Sigmoid colon (tissue), 4 donors: ENCODE measurements at regions not wholly inside any gene's neighbourhood (a gene's known extent, or its start where the extent isn't known, plus 50 kb on each side); places are given as distances from the start of the nearest gene placed in this dataset.

Source experiments
- POLR2A ChIP-seq, 2 donors: fragments of 450-650 bp; IDR thresholded peaks; one replicate each; pipeline ENCODE4 v1.6.1; 2016; ENCODE audit warnings: antibody characterized with exemption in 2 of 2, mild to moderate bottlenecking in 2 of 2, moderate library complexity in 2 of 2
- POLR2AphosphoS5 ChIP-seq, 4 donors: sonication (generic); formaldehyde crosslinking; IDR thresholded peaks; one replicate each; pipeline ENCODE4 v1.6.1; 2017; ENCODE audit warnings: antibody characterized with exemption in 4 of 4
- TF ChIP-seq, protein P1 (sequence below), 4 experiments: fragments of 450-650 bp in 3 of 4; fragments of 200-600 bp in 1 of 4; IDR thresholded peaks; one replicate each; pipeline ENCODE4 v1.5.1; 2016 to 2019; ENCODE audit warnings: antibody characterized with exemption in 4 of 4, mild to moderate bottlenecking in 3 of 4, moderate library complexity in 2 of 4

DNA sequence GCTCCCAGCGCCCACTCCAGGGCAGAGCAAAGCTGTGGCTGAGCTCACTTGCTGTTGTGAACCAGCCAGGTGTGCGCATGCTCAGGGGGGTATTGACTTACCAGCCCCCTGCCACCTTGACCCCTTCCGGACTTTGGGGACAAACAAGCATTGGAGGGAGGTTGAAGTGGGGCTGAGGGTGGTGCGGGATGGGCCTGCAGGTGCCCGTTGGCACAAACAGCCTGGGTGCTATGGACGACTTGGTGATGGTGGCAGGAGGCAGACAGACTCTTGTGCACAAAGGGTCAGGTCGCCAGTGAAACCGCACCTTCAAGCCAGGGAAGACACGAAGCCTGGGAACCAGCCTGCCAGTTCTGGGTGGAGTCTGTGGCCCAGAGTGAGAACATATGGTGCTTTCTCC, 858.5 kb upstream of the PTPRD start:
- TF ChIP-seq, protein P1, sequence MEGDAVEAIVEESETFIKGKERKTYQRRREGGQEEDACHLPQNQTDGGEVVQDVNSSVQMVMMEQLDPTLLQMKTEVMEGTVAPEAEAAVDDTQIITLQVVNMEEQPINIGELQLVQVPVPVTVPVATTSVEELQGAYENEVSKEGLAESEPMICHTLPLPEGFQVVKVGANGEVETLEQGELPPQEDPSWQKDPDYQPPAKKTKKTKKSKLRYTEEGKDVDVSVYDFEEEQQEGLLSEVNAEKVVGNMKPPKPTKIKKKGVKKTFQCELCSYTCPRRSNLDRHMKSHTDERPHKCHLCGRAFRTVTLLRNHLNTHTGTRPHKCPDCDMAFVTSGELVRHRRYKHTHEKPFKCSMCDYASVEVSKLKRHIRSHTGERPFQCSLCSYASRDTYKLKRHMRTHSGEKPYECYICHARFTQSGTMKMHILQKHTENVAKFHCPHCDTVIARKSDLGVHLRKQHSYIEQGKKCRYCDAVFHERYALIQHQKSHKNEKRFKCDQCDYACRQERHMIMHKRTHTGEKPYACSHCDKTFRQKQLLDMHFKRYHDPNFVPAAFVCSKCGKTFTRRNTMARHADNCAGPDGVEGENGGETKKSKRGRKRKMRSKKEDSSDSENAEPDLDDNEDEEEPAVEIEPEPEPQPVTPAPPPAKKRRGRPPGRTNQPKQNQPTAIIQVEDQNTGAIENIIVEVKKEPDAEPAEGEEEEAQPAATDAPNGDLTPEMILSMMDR (IDR thresholded peaks at IDR 0.05) = no peak
- no peak for TF ChIP-seq POLR2A (IDR thresholded peaks at IDR 0.05)
- TF ChIP-seq POLR2AphosphoS5 (IDR thresholded peaks at IDR 0.05) = no peak
